Dedifferentiated amniotic fluid mesenchymal stem cell (primary cell): ENCODE measurements at regions not wholly inside any gene's neighbourhood (a gene's known extent, or its start where the extent isn't known, plus 50 kb on each side); places are given as distances from the start of the nearest gene placed in this dataset.

Source experiments
- DNase-seq: peaks from one replicate; pipeline ENCODE4 v3.0.0-alpha.2; 2016; ENCODE audit errors: extremely low spot score

GRCh38 chr11:94671553-94672366, 96.4 kb upstream of the AMOTL1 start:
- no peak for DNase-seq

GRCh38 chr11:94672636-94673035, 95.5 kb upstream of the AMOTL1 start:
- DNase-seq = no peak

GRCh38 chr11:94673386-94673785, 94.8 kb upstream of the AMOTL1 start:
- no peak for DNase-seq

- DNase-seq = no peak
These were observed 94.1 kb upstream of the AMOTL1 start for GRCh38 chr11:94673951-94674491.

- DNase-seq = no peak
These were observed 92.9 kb upstream of the AMOTL1 start for GRCh38 chr11:94675239-94675638.

- DNase-seq = no peak
These were observed 92.3 kb upstream of the AMOTL1 start for GRCh38 chr11:94675813-94676212.

GRCh38 chr11:94676814-94677213, 91.3 kb upstream of the AMOTL1 start:
- no peak for DNase-seq

GRCh38 chr11:94678236-94678635, 89.9 kb upstream of the AMOTL1 start:
- DNase-seq = no peak

- DNase-seq = no peak
These were observed 89.3 kb upstream of the AMOTL1 start for GRCh38 chr11:94678901-94679300.

GRCh38 chr11:94680426-94680825, 87.7 kb upstream of the AMOTL1 start:
- no peak for DNase-seq

GRCh38 chr11:94681140-94681539, 87.0 kb upstream of the AMOTL1 start:
- DNase-seq = no peak

GRCh38 chr11:94681852-94682251, 86.3 kb upstream of the AMOTL1 start:
- DNase-seq = no peak

- DNase-seq = no peak
These were observed 73.7 kb upstream of the AMOTL1 start for GRCh38 chr11:94694309-94695060.

GRCh38 chr11:94697156-94697555, 71.0 kb upstream of the AMOTL1 start:
- DNase-seq = no peak

GRCh38 chr11:94700622-94701021, 67.5 kb upstream of the AMOTL1 start:
- DNase-seq = no peak

GRCh38 chr11:94702481-94702880, 65.7 kb upstream of the AMOTL1 start:
- DNase-seq = no peak

- no peak for DNase-seq
These were observed 62.7 kb upstream of the AMOTL1 start for GRCh38 chr11:94705419-94705818.

GRCh38 chr11:94705891-94706615, 62.1 kb upstream of the AMOTL1 start:
- DNase-seq = peak; percentile 33

- no peak for DNase-seq
These were observed 60.0 kb upstream of the AMOTL1 start for GRCh38 chr11:94708176-94708575.

- DNase-seq = no peak
These were observed 59.5 kb upstream of the AMOTL1 start for GRCh38 chr11:94708642-94709041.

- DNase-seq = no peak
These were observed 52.9 kb upstream of the AMOTL1 start for GRCh38 chr11:94715225-94715624.

GRCh38 chr11:94717667-94718066, 50.5 kb upstream of the AMOTL1 start:
- DNase-seq = no peak
